C4-2B (cell line): ENCODE measurements at regions not wholly inside any gene's neighbourhood (a gene's known extent, or its start where the extent isn't known, plus 50 kb on each side); places are given as distances from the start of the nearest gene placed in this dataset.

Source experiments
- CTCF ChIP-seq: fragments of 450-650 bp; conservative IDR thresholded peaks from 2 replicates; pipeline ENCODE4 v1.5.1; 2017; ENCODE audit warnings: mild to moderate bottlenecking
- ZFX ChIP-seq: fragments of 450-650 bp; IDR thresholded peaks from 2 replicates; pipeline ENCODE4 v1.6.1; 2017

GRCh38 chr13:78323848-78324247 lies 279.5 kb downstream of the POU4F1 start:
- no peak for TF ChIP-seq CTCF
- no peak for TF ChIP-seq ZFX
